ENCODE measurements at regions not wholly inside any gene's neighbourhood (a gene's known extent, or its start where the extent isn't known, plus 50 kb on each side); places are given as distances from the start of the nearest gene placed in this dataset.

DNA sequence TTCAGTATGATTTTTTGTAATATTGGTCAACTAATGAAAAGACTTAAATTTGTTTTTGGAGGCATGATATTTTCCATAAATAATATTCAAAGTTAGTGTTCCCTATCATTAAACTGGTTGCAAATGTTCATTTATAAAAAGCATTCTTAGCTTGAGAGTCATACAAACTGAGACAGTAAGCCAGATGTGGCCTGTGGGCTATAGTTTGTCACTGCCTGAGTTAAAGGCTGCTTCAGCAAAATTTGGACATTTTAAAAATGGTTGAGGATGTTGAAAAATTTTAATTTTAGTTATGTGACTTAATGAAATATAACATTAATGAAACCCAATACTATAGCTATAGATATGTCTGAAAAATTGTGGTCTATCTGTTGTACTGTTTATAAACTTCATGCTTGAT is 180.2 kb upstream of the CACNA2D1 start:
- H3K9ac ChIP-seq (ENCODE audit: low read length), result no peak overlapping the region
- no peaks in the 10 kb centered on the region for H3K27me3 ChIP-seq (ENCODE audit: low read length)
- H4K20me1 ChIP-seq (ENCODE audit: insufficient read depth, low read depth, low read length), result no peaks in the 10 kb centered on the region
- H2AFZ ChIP-seq (ENCODE audit: low read length), result no peak overlapping the region
- H3K4me3 ChIP-seq (ENCODE audit: low read length), result no peak overlapping the region
- no peak overlapping the region for H3K4me2 ChIP-seq (ENCODE audit: low read depth, low read length, poor library complexity, severe bottlenecking)
- H3K9me2 ChIP-seq (replicated peaks; ENCODE audit: insufficient read depth, low read length), result no peaks in the 10 kb centered on the region
- H3K9me3 ChIP-seq (ENCODE audit: low read length), result peaks cover 40% of the 10 kb centered on the region
- H3K36me3 ChIP-seq (ENCODE audit: insufficient read depth, low read length), result no peaks in the 10 kb centered on the region
- H3K27ac ChIP-seq (ENCODE audit: low read length), result no peak overlapping the region
- H3K4me1 ChIP-seq (ENCODE audit: low read length), result no peaks in the 10 kb centered on the region
- no peak for DNase-seq
- H3K79me2 ChIP-seq (ENCODE audit: low read length), result no peaks in the 10 kb centered on the region

DNA sequence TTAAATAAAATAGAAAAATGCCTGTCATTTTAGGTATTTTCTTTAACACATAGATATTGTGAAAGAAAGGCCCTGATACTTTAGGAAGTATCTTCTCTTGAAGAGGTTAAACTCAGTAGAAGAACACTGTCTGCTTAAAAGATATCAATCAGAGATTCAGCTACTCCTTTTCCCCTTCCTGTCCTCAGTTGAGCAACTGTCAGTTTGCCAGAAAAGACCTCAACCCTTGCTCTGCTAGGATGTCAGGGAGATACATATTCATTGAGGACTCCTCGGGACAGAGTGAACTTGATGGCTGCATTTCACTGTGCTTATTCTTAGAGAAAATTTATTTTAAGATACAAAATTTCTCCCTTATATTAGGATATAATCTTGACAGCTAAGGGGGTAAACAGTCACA is 173.6 kb upstream of the CACNA2D1 start:
- H3K27me3 ChIP-seq (ENCODE audit: low read length), result no peaks in the 10 kb centered on the region
- H3K36me3 ChIP-seq (ENCODE audit: insufficient read depth, low read length), result no peaks in the 10 kb centered on the region
- no peaks in the 10 kb centered on the region for H3K4me1 ChIP-seq (ENCODE audit: low read length)
- no peak overlapping the region for H3K9ac ChIP-seq (ENCODE audit: low read length)
- H2AFZ ChIP-seq (ENCODE audit: low read length), result no peak overlapping the region
- no peak overlapping the region for H3K4me2 ChIP-seq (ENCODE audit: low read depth, low read length, poor library complexity, severe bottlenecking)
- peaks cover 13% of the 10 kb centered on the region; the same call in 1 of the 2 replicates for H3K9me3 ChIP-seq (ENCODE audit: low read length)
- no peaks in the 10 kb centered on the region; the same call in 1 of the 2 replicates for H3K9me2 ChIP-seq (replicated peaks; ENCODE audit: insufficient read depth, low read length)
- no peaks in the 10 kb centered on the region for H4K20me1 ChIP-seq (ENCODE audit: insufficient read depth, low read depth, low read length)
- no peak for DNase-seq
- H3K27ac ChIP-seq (ENCODE audit: low read length), result no peak overlapping the region
- no peaks in the 10 kb centered on the region for H3K79me2 ChIP-seq (ENCODE audit: low read length)
- H3K4me3 ChIP-seq (ENCODE audit: low read length), result no peak overlapping the region

DNA sequence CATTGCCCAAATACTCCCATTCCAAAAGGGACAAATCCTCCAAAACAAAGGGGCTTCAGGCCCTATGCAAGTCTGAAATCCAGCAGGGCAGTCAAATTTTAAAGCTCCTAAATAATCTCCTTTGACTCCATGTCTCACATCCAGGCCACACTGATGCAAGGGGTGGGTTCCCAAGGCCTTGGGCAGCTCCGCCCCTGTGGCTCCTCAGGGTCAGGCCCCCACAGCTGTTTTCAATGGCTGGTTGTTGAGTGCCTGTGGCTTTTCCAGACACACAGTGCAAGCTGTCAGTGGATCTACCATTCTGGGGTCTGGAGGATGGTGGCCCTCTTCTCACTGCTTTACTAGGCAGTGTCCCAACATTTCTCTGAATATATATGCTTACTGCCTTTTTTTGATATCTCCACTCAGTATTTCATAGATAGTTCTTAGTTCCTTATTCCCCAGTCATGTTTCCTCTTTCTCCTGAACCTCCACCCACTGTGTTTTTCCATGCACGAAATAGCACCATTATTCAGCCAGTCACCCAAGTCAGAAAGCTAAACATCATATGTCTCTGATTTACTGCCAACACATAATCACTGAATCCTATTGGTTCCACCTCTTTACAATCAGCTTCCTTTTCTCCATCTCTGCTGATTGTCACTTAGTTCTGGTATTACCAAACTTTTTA is 172.6 kb upstream of the CACNA2D1 start:
- no peak for DNase-seq
- Histone ChIP-seq H3K79me2 (ENCODE audit: low read length) (no peaks in the 10 kb centered on the region), H4K20me1 (ENCODE audit: insufficient read depth, low read depth, low read length) (no peaks in the 10 kb centered on the region), H3K36me3 (ENCODE audit: insufficient read depth, low read length) (no peaks in the 10 kb centered on the region), H2AFZ (ENCODE audit: low read length) (no peak overlapping the region), H3K9me2 (replicated peaks; ENCODE audit: insufficient read depth, low read length) (no peaks in the 10 kb centered on the region; the same call in 1 of the 2 replicates), H3K9me3 (ENCODE audit: low read length) (peaks cover 6% of the 10 kb centered on the region; the same call in 1 of the 2 replicates), H3K27me3 (ENCODE audit: low read length) (no peaks in the 10 kb centered on the region), H3K27ac (ENCODE audit: low read length) (no peak overlapping the region), H3K4me1 (ENCODE audit: low read length) (no peaks in the 10 kb centered on the region), H3K4me2 (ENCODE audit: low read depth, low read length, poor library complexity, severe bottlenecking) (no peak overlapping the region), H3K9ac (ENCODE audit: low read length) (no peak overlapping the region), H3K4me3 (ENCODE audit: low read length) (no peak overlapping the region)

DNA sequence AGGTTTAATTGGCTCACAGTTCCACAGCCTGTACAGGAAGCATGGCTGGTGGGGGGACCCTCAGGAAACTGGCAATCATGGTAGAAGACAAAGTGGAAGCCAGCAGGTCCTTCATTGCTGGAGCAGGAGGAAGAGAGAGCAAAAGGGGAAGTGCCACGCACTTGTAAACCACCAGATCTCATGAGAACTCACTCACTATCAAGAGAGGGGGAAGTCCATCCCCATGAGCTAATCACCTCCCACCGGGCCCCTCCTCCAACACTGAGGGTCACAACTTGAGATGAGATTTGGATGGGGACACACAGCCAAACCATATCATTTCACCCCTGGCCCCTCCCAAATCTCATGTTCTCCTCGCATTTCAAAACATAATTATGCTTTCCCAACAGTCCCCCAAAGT is 171.9 kb upstream of the CACNA2D1 start:
- Histone ChIP-seq H3K27me3 (ENCODE audit: low read length) (no peaks in the 10 kb centered on the region), H3K9me3 (ENCODE audit: low read length) (peaks cover 4% of the 10 kb centered on the region; the same call in 1 of the 2 replicates), H3K4me3 (ENCODE audit: low read length) (no peak overlapping the region), H3K79me2 (ENCODE audit: low read length) (no peaks in the 10 kb centered on the region), H3K27ac (ENCODE audit: low read length) (no peak overlapping the region), H3K4me2 (ENCODE audit: low read depth, low read length, poor library complexity, severe bottlenecking) (no peak overlapping the region), H4K20me1 (ENCODE audit: insufficient read depth, low read depth, low read length) (no peaks in the 10 kb centered on the region), H3K9me2 (replicated peaks; ENCODE audit: insufficient read depth, low read length) (no peaks in the 10 kb centered on the region; the same call in 1 of the 2 replicates), H3K9ac (ENCODE audit: low read length) (no peak overlapping the region), H2AFZ (ENCODE audit: low read length) (no peak overlapping the region), H3K4me1 (ENCODE audit: low read length) (no peaks in the 10 kb centered on the region), H3K36me3 (ENCODE audit: insufficient read depth, low read length) (no peaks in the 10 kb centered on the region)
- no peak for DNase-seq

DNA sequence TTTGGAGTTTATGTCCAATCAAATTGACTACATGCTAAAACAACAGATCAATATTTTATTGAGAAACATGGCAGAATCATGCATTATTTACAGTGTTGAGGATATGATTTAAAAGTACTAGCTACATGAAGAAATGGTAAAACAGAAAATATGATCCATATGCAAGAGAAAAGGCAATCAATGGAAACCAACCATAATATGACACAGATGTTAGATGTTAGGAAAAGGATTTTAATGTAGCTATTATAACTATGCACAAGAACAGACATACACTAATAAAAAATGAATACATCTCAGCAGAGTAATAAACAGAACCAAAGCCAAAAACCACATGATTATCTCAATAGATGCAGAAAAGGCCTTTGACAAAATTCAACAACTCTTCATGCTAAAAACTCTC is 166.2 kb upstream of the CACNA2D1 start:
- no peaks in the 10 kb centered on the region for H4K20me1 ChIP-seq (ENCODE audit: insufficient read depth, low read depth, low read length)
- H3K4me3 ChIP-seq (ENCODE audit: low read length), result no peak overlapping the region
- no peak overlapping the region for H3K27ac ChIP-seq (ENCODE audit: low read length)
- no peaks in the 10 kb centered on the region for H3K27me3 ChIP-seq (ENCODE audit: low read length)
- no peak overlapping the region for H3K9ac ChIP-seq (ENCODE audit: low read length)
- H3K4me1 ChIP-seq (ENCODE audit: low read length), result no peaks in the 10 kb centered on the region
- H3K9me3 ChIP-seq (ENCODE audit: low read length), result 0 out of 2 replicates have a peak, but pooled peaks cover 3% of the 10 kb centered on the region
- no peaks in the 10 kb centered on the region for H3K36me3 ChIP-seq (ENCODE audit: insufficient read depth, low read length)
- no peak for DNase-seq
- H3K9me2 ChIP-seq (replicated peaks; ENCODE audit: insufficient read depth, low read length), result no peaks in the 10 kb centered on the region
- H3K4me2 ChIP-seq (ENCODE audit: low read depth, low read length, poor library complexity, severe bottlenecking), result no peak overlapping the region
- no peaks in the 10 kb centered on the region for H3K79me2 ChIP-seq (ENCODE audit: low read length)
- no peak overlapping the region for H2AFZ ChIP-seq (ENCODE audit: low read length)

DNA sequence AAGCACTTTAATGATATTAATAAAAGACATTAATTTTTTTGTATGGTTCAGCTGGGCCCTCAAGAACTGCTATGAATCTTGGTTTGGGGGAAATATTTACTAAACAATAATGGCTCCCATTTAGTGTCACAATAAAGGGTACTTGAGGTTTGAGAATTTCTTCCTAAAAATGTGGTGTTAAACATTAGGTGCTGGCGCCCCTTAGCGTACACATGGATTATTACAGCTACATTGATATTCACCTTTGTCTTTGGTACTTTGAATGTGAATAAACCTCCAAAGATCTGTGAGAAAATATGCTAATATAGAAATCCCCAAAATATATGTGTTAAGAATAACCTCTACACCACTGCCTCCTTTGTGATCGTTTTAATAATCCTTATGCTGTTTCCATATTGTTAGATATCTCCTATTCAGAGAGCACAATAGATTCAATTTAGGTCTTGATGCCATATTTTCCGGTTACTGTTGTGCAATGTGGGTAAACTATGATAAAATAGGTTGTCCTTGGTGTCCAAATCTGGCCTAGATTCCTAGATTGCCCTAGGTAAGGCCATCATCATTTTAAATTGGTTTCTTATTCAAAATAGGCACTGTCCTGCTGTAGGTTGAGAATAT is 161.8 kb upstream of the CACNA2D1 start:
- no peaks in the 10 kb centered on the region for H3K4me1 ChIP-seq (ENCODE audit: low read length)
- H3K4me2 ChIP-seq (ENCODE audit: low read depth, low read length, poor library complexity, severe bottlenecking), result no peak overlapping the region
- no peaks in the 10 kb centered on the region for H3K27me3 ChIP-seq (ENCODE audit: low read length)
- no peaks in the 10 kb centered on the region for H4K20me1 ChIP-seq (ENCODE audit: insufficient read depth, low read depth, low read length)
- peak; percentile 72 for DNase-seq
- no peaks in the 10 kb centered on the region for H3K79me2 ChIP-seq (ENCODE audit: low read length)
- H3K9me2 ChIP-seq (replicated peaks; ENCODE audit: insufficient read depth, low read length), result no peaks in the 10 kb centered on the region
- no peaks in the 10 kb centered on the region for H3K36me3 ChIP-seq (ENCODE audit: insufficient read depth, low read length)
- H3K27ac ChIP-seq (ENCODE audit: low read length), result no peak overlapping the region
- H3K4me3 ChIP-seq (ENCODE audit: low read length), result no peak overlapping the region
- no peak overlapping the region for H2AFZ ChIP-seq (ENCODE audit: low read length)
- H3K9me3 ChIP-seq (ENCODE audit: low read length), result 0 out of 2 replicates have a peak, but pooled peaks cover 3% of the 10 kb centered on the region
- H3K9ac ChIP-seq (ENCODE audit: low read length), result no peak overlapping the region

DNA sequence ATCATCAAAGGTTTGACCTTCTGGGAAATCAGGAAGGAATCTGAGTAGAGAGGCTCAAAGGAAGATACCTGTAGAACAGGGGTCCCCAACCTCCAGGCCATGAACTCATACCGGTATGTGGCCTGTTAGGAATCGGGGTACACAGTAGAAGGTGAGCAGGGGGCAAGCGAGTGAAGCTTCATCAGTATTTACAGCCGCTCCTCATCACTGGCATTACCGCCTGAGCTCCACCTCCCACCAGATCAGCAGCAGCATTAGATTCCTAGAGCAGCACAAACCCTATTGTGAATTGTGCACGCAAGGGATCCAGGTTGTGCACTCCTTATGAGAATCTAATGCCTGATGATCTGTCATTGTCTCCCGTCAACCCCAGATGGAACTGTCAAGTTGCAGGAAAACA is 158.5 kb upstream of the CACNA2D1 start:
- H3K9ac ChIP-seq (ENCODE audit: low read length), result no peak overlapping the region
- no peaks in the 10 kb centered on the region for H3K27me3 ChIP-seq (ENCODE audit: low read length)
- H3K27ac ChIP-seq (ENCODE audit: low read length), result no peak overlapping the region

DNA sequence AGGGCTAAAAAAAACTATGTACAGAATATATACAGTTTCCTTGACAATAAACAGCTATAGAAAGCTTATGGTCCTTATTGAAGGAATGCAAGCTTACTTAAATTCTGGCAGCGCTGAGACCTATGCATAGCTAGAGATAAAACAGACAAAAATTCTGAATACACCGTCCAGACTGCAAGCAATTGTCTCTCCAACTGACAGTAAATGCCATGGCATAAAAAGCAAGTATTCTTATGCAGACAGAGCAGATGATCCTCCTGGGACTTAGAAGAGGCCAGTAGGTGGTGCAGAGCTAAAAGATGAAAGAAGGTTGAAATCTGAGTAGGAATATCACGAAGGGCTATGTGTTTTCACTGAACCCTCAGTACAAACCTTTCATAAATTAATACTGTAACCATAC is 157.0 kb upstream of the CACNA2D1 start:
- no peak for DNase-seq
- Histone ChIP-seq H2AFZ (ENCODE audit: low read length) (no peak overlapping the region), H3K79me2 (ENCODE audit: low read length) (no peaks in the 10 kb centered on the region), H3K36me3 (ENCODE audit: insufficient read depth, low read length) (no peaks in the 10 kb centered on the region), H3K9me2 (replicated peaks; ENCODE audit: insufficient read depth, low read length) (no peaks in the 10 kb centered on the region), H3K4me3 (ENCODE audit: low read length) (no peak overlapping the region), H3K4me1 (ENCODE audit: low read length) (no peaks in the 10 kb centered on the region), H3K4me2 (ENCODE audit: low read depth, low read length, poor library complexity, severe bottlenecking) (no peak overlapping the region), H3K27ac (ENCODE audit: low read length) (no peak overlapping the region), H3K27me3 (ENCODE audit: low read length) (no peaks in the 10 kb centered on the region), H3K9ac (ENCODE audit: low read length) (no peak overlapping the region), H3K9me3 (ENCODE audit: low read length) (no peaks in the 10 kb centered on the region; the same call in 1 of the 2 replicates), H4K20me1 (ENCODE audit: insufficient read depth, low read depth, low read length) (no peaks in the 10 kb centered on the region)

More for the DNA sequence above, 158.5 kb upstream of the CACNA2D1 start:
- H3K36me3 ChIP-seq (ENCODE audit: insufficient read depth, low read length), result no peaks in the 10 kb centered on the region
- no peaks in the 10 kb centered on the region for H4K20me1 ChIP-seq (ENCODE audit: insufficient read depth, low read depth, low read length)
- no peaks in the 10 kb centered on the region for H3K9me3 ChIP-seq (ENCODE audit: low read length)
- no peaks in the 10 kb centered on the region for H3K79me2 ChIP-seq (ENCODE audit: low read length)
- no peak overlapping the region for H3K4me2 ChIP-seq (ENCODE audit: low read depth, low read length, poor library complexity, severe bottlenecking)
- no peak overlapping the region for H3K4me3 ChIP-seq (ENCODE audit: low read length)
- no peak for DNase-seq
- H3K9me2 ChIP-seq (replicated peaks; ENCODE audit: insufficient read depth, low read length), result no peaks in the 10 kb centered on the region
- no peaks in the 10 kb centered on the region for H3K4me1 ChIP-seq (ENCODE audit: low read length)
- no peak overlapping the region for H2AFZ ChIP-seq (ENCODE audit: low read length)

All from Karpas-422 (cell line).